NCI-H2107 treated with DMSO at 0.1 percent for 48 hours (cell line): ENCODE measurements at regions not wholly inside any gene's neighbourhood (a gene's known extent, or its start where the extent isn't known, plus 50 kb on each side); places are given as distances from the start of the nearest gene placed in this dataset.

Experiments
- DNase-seq: peaks from one replicate; lab custom pipeline; 2025; ENCODE audit not compliant: unreplicated experiment; lab: John Stamatoyannopoulos, UW

DNA sequence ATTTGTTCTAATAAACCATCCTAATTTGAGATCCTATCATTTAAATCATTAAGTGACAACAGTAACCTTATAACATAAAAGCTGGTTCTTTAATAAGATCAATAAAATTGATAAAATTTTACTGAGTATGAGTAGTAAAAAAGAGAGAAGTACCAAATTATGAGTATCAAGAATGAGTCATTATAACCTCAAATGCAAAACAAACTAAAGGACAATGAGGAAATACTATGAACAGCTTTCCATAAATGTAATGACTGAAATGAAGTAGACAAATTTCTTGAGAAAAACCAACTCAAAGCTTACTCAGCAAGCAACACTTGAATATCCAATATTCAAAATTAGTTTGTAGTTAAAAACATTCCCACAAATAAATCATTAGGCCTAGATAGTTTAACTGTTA is 433.0 kb downstream of the ZEB2 start:
- no peak for DNase-seq

DNA sequence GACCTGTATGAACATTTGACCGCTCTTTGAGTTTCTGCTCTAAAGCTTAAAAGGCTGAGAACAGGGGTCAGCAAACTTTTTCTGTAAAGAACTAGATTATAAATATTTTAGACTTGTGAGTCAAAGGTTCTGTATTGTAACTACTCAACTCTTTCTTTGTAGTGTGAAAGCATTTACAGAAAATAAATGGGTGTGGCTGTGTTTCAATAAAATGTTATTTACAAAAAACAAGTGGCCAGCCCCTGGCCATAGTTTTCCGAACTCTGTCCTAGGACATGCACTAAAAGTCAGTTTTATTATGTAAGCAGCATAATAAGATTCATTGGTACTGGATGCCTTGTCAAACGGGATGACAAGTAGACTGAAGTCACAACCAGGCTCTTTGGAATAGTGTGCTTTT is 434.9 kb downstream of the ZEB2 start:
- no peak for DNase-seq

DNA sequence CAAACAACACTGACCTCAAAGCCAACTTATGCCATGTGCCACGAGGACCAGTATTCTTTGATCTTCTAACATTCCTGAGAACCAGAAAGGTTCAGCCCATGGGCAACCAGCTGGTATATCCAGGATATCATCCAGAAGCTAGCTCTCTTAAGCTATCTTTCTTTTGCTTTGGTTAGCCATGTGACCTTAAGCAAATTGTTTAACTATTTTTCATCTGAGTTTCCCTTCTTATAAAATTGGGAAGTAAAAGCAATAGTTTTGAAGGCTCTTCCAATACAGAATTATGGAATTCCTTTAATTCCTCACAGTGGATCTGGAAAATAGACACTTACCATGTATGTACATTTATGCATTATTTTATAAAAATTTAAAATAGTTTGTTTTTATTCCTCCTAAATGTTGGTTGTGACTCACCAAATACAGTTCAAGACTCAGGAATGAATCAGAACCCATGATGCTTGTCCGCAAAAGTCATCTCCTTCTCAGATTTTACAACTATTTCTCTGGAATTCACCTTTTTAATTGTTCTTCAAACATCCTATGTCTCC is 435.7 kb downstream of the ZEB2 start:
- DNase-seq: no peak

DNA sequence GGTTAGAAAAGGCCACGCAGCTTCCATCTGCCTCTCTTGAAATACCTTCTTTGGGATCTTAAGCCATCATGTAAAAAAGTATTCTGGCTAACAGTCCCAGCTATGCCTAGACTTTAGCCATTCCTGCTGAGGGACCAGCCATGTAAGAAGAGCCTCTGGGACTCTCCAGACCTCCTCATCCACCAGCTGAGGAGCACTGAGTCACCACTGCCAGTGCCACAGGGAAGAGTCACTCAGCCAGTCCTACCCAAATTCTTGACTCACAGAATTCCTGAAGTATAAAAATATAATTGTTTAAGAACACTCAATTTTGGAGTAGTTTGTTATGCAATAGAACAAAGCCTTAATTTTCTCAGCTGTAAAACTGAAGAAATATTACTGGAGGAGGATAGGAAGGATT is 436.7 kb downstream of the ZEB2 start:
- no peak for DNase-seq

DNA sequence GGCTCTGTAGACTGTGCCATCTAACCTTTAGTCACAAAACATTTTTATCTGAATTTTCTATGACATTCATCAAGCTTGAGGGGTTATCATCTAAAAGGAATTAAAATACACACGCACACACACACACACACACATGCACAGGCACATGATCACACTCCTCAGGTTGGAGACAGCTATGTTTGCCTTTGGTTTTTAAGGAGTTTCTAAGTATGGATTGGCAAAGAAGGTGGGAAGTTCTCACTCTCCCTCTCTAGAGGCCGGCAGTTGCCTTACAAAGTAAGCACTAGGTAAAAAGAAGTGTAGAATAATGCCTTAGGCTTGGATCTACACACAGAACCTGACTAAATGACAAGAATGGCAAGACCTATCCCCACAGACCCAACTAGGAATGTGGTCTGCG is 437.1 kb downstream of the ZEB2 start:
- no peak for DNase-seq

DNA sequence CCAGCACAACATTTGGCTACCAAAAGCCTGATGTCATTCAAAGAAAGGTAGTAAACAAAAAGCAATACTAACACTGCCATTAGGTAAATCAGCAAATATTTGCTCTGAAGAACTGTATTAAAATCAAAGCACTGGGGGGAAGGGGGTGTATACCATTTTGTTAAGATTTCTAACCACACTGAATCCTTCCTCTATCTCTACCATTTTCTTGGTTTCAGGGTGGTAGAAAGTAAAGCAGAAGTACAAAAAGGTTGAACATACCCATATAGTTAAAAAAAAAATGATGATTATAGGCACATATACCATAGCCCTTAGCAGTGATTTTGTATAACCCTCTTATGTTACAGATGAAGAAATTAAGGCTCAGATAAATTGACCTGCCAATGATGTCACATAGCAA is 437.6 kb downstream of the ZEB2 start:
- DNase-seq: no peak

DNA sequence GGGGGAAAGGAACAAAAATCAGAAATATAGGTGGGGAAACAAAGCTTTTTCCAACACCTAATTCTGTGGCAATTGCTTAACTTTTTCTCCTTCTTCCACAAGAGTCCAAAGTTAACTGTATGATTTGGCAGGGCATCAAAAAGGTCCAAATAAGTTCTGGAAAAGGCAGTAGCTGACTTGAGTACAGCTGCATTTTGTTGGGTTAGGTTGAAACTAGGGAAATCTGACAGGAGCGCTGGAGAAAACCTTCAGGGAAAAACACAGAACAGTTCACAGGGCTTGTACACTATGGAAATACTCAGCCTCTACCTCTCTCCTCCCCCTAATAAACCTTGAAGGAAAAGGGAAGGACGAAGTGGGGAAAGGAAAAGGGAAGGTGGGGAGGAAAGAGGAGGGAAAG is 438.6 kb downstream of the ZEB2 start:
- no peak for DNase-seq

DNA sequence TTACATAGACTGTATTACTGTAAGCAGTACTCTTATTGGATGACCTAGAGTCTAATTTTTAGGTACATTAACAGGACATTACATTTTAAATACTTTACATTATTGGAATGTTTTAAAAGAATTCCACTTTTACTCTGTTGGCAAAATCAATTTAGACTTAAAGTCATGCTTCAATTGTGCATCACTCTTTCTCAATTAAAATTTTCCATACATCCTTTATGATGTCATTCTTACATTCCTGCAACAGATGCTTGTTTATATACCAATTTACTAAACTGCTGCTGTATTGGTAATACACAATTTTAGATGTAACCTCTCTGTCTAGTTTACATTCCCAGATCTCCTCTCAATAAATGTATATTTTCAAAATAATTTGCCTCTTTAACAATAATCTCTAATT is 440.1 kb downstream of the ZEB2 start:
- DNase-seq: no peak

DNA sequence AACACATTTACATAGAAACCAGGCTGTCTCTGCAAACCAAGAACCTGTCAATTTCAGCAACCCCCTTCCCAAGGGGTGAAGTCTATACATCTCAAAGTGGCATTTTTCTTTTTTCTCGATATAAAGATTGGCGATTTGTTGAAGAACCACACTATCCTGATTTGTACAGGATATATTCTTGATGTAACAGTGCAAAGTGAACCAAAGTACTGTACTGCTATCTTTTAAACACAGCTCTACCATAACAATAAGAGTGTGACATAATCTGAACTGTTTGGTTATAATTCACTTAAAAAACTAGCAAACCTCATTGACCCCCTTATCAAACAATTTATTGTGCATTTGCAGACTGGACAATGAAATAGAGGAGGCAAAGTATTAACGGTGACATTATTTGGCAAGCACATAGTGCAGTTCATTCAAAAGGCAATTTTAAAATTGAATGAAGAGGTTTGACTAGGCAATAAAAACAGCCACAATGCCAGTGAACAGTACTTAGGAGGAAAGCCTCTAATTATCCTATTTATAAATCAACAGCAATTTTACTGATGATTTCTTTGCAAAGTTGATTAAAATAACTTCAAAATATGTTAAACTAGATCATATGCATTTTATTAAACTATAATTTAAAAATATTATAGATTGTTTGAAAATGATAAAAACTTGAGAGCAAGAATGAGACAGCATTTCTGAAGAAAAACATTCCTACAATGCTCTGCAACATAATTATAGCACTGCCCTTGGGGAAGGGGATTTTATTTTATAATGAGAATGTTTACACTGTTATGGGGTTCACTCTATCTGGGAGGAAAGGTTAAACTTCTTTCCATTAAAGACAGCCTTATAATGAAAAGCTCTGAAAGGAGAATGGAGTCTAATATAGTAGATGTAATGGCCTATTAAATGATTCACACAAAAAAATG is 440.9 kb downstream of the ZEB2 start:
- DNase-seq: peak; percentile 30

DNA sequence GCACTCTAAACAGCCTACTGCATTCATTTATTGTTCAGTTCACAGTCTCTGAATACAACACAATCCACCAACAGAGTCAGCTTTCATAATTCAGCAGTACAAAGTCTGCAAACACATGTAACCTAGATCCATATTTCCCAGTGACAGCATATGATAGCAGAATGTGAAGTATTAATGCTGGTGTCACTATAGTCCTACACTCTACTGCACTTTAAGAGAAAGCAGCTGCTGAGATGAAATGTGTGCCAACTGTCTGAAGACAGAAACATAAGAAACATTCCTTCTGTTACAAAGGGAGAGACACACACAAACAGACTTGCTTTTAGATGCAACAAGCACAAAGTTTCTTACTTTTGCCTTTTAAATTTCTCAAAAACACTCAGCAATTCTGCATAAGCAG is 441.8 kb downstream of the ZEB2 start:
- DNase-seq: peak; percentile 3

DNA sequence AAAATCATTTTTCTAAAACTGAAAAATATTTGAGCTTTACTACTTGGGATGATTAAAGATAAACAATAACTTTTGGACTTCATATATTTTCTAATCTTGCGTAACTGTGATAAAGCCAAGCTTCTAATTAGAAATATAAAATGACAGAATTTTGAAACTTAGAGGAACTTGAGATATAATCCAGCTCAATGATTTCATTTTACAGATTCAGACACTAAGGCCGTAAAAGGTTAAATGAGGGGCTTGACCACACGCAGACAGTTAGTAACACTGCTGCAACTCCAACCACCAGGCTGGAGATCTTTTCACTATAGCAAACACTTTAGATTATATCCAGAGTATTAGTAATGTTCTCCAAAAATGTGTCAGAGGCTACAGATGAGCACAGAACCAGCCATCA is 445.5 kb downstream of the ZEB2 start:
- DNase-seq: no peak

DNA sequence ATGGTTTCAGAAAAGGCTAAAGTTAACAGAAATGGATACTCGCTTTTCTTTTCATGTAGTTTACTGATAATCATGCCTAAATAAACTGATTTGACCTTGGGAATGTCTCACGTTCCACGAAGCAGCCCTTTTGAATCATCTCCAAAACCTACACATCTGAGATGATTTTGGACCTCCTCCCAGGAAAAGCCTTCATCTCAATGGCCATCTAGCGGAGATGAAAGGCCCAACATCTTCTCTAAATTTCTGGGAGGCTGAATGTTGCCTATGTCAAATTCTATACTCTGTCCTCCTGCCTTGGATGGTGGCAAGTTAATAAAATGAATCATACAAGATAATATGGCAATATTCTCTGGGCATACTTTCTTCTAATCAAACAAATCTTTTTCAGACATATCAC is 448.5 kb downstream of the ZEB2 start:
- DNase-seq: no peak

DNA sequence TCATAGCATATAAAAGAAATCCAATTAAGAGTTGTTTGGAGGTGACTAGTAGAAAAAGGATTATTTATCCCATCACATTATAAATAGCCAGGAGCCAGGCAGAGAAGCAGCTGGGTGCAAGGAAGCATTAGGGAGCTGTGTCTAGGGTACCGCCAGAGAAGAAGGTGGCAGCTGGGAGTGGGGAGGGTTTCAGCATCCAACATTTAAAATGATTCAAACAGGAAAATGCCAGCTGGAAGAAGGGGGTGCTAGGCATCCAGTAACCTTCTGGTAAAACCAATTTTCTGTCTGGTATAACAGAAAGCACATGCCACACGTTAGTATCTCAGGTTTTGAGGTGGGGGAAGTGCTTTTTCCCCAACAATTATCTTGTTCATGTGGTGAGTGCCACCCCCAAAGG is 452.4 kb downstream of the ZEB2 start:
- peak; percentile 4 for DNase-seq

DNA sequence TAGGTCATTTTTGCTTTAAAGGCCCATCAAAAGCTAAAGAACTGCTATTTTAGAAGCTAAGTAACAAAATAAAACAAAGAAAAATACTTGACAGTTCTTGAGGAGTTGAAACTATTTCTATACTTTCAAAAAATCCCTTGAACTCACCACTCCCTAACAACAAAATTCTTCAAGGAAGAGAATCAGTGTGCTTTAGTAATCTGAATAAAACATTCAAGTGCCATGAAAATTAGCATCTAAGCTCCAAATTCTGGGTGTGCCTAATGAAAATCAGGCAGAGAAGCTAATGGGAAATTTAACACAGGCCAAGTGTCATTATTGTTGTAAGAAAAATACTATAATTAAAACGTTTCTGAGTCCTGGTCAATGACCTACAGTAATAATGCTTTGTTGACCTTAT is 456.3 kb downstream of the ZEB2 start:
- no peak for DNase-seq

DNA sequence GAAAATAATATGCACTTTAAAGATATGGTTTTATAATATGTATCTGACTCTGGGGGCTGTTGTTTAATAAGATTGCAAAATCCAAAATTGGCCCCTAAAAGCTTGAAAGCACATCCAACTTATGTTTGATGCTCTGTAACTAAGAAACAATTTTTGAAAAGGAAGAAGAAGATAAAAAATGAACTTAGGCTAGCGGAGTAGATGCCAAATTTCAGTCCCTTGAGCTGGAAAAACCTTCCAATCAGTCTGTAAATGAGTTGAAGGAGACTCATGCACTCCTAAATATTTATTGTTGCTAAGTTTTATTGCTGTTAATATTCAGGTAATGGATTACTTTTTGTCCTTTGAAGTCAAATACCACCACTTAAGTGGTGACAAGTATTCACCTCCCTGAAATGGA is 465.0 kb downstream of the ZEB2 start:
- no peak for DNase-seq

DNA sequence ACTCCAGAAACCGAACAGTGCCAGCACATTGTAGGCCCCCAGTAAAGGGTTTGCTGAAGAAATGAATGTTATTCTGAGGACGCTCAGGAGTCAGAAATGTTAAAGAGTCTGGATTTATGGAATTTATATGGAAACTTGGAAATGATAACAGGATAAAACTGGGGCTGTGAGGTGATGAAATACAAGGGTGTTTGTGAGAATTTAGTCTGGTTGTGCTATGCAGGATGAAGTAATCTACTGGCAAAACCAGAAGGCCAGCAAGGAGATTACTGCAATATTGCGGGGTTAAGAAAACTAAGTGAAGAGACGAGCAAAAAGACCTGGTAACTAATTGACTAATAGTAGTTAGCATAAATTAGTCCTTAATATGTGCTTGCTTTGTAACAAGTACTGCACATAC is 467.8 kb downstream of the ZEB2 start:
- DNase-seq: no peak

DNA sequence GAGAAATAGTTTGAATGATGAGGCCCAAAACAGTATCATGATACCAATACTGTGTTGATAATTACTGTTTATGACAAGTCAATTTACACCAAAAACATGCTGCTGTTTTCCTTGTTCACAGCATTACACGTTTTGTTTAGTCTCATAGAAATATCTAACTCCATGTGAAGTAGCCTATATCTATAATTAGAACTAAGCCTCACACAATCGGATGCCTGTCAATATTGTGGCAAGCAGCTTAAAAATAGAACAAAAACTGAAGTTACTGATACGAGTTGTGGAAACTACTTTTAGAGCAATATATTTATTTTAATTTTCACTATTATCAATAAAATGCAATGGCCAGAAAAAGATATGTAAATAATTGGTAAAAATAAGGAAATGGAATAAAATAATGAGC is 470.8 kb downstream of the ZEB2 start:
- DNase-seq: no peak

DNA sequence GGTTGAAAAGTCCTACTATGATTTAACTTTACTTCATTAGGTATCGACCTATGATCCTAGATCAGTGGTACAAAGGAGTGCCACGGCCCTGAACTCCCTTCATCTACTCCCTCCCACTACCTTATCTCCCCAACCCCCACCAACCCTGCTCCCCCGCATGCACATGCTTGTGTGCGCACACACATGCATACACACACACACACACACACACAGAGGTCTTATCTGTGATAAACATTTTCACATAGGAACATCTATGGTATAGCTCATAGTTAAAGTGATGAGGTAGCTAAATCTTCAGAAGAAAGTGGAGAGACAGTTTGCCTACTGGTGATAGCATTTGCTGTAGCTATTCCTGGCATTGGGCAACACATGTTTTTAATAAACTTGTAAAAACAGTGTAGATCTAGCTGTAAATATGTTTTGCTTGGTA is 471.3 kb downstream of the ZEB2 start:
- DNase-seq: no peak

DNA sequence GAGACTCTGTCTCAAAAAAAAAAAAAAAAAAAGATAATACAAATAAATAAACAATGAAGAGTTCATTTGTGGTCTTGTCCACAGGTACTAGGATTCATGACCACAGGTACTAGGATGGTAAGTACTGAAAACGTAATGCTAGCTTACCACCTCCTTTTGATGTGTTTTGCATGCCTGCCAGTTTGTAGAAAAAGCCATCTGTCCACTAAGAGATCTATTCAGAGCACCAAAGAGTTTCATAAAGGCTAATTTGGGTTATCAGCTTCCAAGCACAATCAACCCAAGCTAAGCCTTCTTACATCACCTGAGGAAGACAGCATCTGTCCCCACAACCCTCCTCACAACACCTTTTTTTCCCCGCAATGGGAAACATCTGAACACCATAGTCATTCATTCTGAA is 477.2 kb downstream of the ZEB2 start:
- DNase-seq: no peak

DNA sequence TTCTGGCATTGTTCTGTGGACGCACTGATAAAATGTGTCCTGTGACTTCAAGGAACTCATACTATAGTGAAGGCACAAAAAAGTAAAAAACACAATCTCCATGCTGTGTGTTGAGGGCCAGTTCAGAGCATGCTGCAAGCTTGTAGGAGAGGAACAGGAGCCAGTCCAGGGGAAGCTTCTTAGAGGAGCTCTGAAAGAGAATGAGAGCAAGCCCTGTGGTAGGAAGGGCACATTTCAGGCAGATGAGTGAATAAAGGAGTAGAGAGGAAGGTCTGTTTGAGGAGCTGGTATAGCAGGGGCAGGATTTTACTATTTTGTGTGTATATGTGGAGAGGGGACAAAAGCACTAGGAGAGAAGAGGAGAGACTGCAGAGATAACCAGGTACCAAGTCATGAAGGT is 478.3 kb downstream of the ZEB2 start:
- DNase-seq: no peak

DNA sequence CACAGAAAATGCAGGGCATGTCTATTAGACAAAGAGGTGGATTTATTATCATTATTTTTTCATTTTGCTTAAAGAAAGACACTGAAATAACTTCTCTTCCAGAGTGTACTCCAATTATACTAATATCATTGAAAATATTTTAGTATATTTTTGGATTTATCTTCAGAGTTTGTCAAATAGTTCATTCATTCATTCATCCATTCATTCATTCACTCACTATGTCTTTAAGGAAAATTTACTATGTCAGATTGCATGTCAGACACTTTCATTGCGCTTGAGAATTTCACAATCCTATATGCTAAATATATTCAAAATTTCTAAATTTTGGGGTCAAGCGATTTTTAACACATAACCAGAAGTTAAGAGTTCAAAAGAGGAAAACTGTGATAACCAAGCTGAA is 479.1 kb downstream of the ZEB2 start:
- DNase-seq: no peak

DNA sequence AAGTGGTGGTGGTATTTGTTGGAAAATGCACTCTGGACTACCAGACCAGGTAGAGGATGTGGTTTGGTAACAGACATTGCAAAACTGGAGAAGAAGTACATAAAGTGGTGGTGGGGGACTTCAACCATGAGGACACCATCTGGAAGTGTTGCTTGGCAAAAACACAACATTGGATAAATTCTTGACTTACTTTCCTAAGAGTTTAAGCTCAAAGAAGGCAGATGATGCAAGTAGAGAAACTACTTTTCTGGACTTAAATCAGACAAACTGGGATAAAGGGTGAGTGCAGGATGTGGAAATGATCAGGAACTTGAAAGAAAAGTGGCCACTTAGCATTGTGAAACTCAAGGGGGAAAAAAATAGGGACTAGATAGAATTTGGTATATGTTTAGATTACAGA is 487.4 kb downstream of the ZEB2 start:
- DNase-seq: no peak

DNA sequence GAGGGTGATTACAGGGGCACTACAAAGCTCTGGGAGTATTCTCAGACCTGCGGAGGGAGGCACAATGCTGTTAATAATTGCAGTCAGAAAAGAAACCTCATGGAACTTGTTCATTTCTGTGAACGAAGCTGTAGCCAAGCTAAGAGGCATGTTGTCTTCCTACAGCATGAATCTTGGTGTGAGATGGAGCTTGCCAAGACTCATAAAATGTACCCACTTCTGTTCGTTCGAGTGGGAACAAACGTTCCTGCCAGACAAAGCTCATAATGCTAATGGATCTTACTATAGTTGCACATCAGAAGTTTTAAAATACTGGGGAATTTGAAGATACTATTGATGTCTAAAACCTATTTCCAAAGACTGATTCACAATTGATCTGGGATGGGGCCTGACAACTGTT is 489.1 kb downstream of the ZEB2 start:
- DNase-seq: no peak
